ENCODE measurements at regions not wholly inside any gene's neighbourhood (a gene's known extent, or its start where the extent isn't known, plus 50 kb on each side); places are given as distances from the start of the nearest gene placed in this dataset.

DNA sequence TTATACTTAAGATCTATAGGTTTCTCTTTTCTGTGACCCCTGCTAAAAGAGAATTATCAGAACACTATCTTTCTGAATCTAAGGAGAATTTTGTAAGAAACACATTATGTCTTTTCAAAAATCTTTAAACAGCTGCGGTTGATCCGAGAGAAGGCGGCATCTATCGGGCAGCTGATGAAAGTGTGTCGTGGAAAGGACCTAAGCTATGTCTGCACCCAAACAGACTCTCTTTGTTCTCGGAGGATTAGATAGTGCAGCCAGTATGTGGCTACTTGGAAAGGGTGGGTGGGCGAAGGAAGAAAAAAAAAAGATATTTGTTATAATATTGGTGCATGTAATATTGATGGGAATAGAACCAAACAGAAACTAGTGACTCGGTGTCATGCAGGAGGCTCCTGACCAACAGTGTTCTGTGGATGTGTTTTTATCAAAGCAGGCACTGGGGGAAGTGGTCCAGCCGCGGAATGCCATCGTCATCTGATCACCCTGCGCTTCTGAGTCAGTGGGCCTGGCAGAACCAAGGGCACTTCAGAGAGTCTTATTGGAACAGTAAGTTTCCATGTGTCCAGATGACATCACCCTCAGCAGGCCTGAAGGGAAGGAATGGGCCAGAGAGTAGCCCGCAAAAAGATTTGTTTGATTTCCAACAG lies 509.7 kb upstream of the AKR1E2 start:
- H3K27ac Mint-ChIP-seq (ENCODE audit: unreplicated experiment), result no peak overlapping the region
- H3K4me1 Mint-ChIP-seq (ENCODE audit: unreplicated experiment), result no peaks in the 10 kb centered on the region
- H3K36me3 Mint-ChIP-seq (ENCODE audit: low read depth, unreplicated experiment), result no peaks in the 10 kb centered on the region
- DNase-seq (ENCODE audit: low spot score), result no peak
- no peak overlapping the region for H3K4me3 Mint-ChIP-seq (ENCODE audit: unreplicated experiment)
- H3K9me3 Mint-ChIP-seq (ENCODE audit: unreplicated experiment), result no peaks in the 10 kb centered on the region
- TF ChIP-seq, protein P1, sequence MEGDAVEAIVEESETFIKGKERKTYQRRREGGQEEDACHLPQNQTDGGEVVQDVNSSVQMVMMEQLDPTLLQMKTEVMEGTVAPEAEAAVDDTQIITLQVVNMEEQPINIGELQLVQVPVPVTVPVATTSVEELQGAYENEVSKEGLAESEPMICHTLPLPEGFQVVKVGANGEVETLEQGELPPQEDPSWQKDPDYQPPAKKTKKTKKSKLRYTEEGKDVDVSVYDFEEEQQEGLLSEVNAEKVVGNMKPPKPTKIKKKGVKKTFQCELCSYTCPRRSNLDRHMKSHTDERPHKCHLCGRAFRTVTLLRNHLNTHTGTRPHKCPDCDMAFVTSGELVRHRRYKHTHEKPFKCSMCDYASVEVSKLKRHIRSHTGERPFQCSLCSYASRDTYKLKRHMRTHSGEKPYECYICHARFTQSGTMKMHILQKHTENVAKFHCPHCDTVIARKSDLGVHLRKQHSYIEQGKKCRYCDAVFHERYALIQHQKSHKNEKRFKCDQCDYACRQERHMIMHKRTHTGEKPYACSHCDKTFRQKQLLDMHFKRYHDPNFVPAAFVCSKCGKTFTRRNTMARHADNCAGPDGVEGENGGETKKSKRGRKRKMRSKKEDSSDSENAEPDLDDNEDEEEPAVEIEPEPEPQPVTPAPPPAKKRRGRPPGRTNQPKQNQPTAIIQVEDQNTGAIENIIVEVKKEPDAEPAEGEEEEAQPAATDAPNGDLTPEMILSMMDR (IDR thresholded peaks at IDR 0.05; ENCODE audit: unreplicated experiment), result no peak
- no peaks in the 10 kb centered on the region for H3K27me3 Mint-ChIP-seq (ENCODE audit: unreplicated experiment)

DNA sequence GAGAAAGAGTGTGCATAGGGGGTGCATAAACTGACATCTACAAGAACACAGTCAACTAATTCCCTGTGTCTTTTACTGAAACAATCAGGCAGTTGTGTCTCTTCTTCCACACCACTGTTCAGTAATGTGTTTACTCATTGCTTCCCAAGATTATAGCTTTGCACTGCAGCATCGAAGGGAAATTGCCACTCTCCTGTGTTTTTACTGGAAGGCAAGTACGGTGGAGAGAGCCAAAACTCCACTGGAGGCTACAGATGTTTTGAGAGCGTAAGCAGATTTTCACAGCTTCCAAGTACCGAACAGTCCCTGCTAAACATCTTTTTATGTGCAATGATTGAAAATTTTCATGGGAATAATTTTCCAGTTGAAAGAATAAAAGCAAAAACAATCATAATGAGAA lies 510.5 kb upstream of the AKR1E2 start:
- DNase-seq (ENCODE audit: low spot score), result no peak
- no peaks in the 10 kb centered on the region for H3K4me1 Mint-ChIP-seq (ENCODE audit: unreplicated experiment)
- no peaks in the 10 kb centered on the region for H3K36me3 Mint-ChIP-seq (ENCODE audit: low read depth, unreplicated experiment)
- TF ChIP-seq, protein P1 (IDR thresholded peaks at IDR 0.05; ENCODE audit: unreplicated experiment), result no peak
- no peak overlapping the region for H3K27ac Mint-ChIP-seq (ENCODE audit: unreplicated experiment)
- no peaks in the 10 kb centered on the region for H3K27me3 Mint-ChIP-seq (ENCODE audit: unreplicated experiment)
- no peaks in the 10 kb centered on the region for H3K9me3 Mint-ChIP-seq (ENCODE audit: unreplicated experiment)
- H3K4me3 Mint-ChIP-seq (ENCODE audit: unreplicated experiment), result no peak overlapping the region

DNA sequence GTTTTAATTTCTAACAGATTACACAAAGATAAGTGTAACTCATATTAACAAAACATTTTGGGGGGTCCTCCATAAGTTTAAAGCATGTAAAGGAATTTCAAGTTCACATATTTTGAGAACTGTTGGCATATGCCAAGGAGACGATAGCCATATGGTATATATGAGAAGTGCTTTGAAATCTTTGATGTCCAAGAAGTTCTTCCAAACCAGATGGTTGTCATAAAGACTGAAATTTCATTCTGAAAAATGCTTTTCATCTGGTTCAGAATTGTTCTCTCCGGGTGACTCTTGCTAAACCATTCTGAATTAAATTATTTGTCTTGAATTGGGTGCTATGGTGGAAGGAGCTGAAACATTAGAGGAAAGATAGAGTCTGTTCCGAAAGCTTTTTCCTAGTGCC lies 513.0 kb upstream of the AKR1E2 start:
- H3K27me3 Mint-ChIP-seq (ENCODE audit: unreplicated experiment), result no peaks in the 10 kb centered on the region
- H3K27ac Mint-ChIP-seq (ENCODE audit: unreplicated experiment), result no peak overlapping the region
- TF ChIP-seq, protein P1 (IDR thresholded peaks at IDR 0.05; ENCODE audit: unreplicated experiment), result no peak
- no peak for DNase-seq (ENCODE audit: low spot score)
- no peak overlapping the region for H3K4me3 Mint-ChIP-seq (ENCODE audit: unreplicated experiment)
- H3K4me1 Mint-ChIP-seq (ENCODE audit: unreplicated experiment), result no peaks in the 10 kb centered on the region
- H3K36me3 Mint-ChIP-seq (ENCODE audit: low read depth, unreplicated experiment), result no peaks in the 10 kb centered on the region
- H3K9me3 Mint-ChIP-seq (ENCODE audit: unreplicated experiment), result no peaks in the 10 kb centered on the region

- H3K27ac Mint-ChIP-seq (ENCODE audit: unreplicated experiment), result no peak overlapping the region
- no peaks in the 10 kb centered on the region for H3K4me1 Mint-ChIP-seq (ENCODE audit: unreplicated experiment)
- no peak overlapping the region for H3K4me3 Mint-ChIP-seq (ENCODE audit: unreplicated experiment)
- H3K36me3 Mint-ChIP-seq (ENCODE audit: low read depth, unreplicated experiment), result no peaks in the 10 kb centered on the region
- no peak for DNase-seq (ENCODE audit: low spot score)
- TF ChIP-seq, protein P1 (IDR thresholded peaks at IDR 0.05; ENCODE audit: unreplicated experiment), result no peak
- no peaks in the 10 kb centered on the region for H3K9me3 Mint-ChIP-seq (ENCODE audit: unreplicated experiment)
- no peaks in the 10 kb centered on the region for H3K27me3 Mint-ChIP-seq (ENCODE audit: unreplicated experiment)
Observed at GRCh38 chr10:4312051-4312835, 513.8 kb upstream of the AKR1E2 start.

- no peaks in the 10 kb centered on the region for H3K36me3 Mint-ChIP-seq (ENCODE audit: low read depth, unreplicated experiment)
- H3K4me3 Mint-ChIP-seq (ENCODE audit: unreplicated experiment), result no peak overlapping the region
- DNase-seq (ENCODE audit: low spot score), result no peak
- H3K27me3 Mint-ChIP-seq (ENCODE audit: unreplicated experiment), result no peaks in the 10 kb centered on the region
- no peak overlapping the region for H3K27ac Mint-ChIP-seq (ENCODE audit: unreplicated experiment)
- H3K4me1 Mint-ChIP-seq (ENCODE audit: unreplicated experiment), result no peaks in the 10 kb centered on the region
- H3K9me3 Mint-ChIP-seq (ENCODE audit: unreplicated experiment), result no peaks in the 10 kb centered on the region
- TF ChIP-seq, protein P1 (IDR thresholded peaks at IDR 0.05; ENCODE audit: unreplicated experiment), result no peak
Observed at GRCh38 chr10:4310172-4310571, 515.8 kb upstream of the AKR1E2 start.

Measured in endothelial cell (in vitro differentiated cells).